SK-N-MC (cell line): ENCODE measurements at regions not wholly inside any gene's neighbourhood (a gene's known extent, or its start where the extent isn't known, plus 50 kb on each side); places are given as distances from the start of the nearest gene placed in this dataset.

Source experiments
- DNase-seq: peaks from one replicate; pipeline ENCODE4 v3.0.0-alpha.2; 2011; ENCODE audit warnings: low read depth, low spot score
- H3K27ac ChIP-seq: fragments of 200-600 bp; sonication (generic); 2 replicates; pipeline ENCODE4 v1.5.1; 2016; ENCODE audit warnings: mixed run types
- H3K36me3 ChIP-seq: fragments of 200-600 bp; sonication (generic); 2 replicates; pipeline ENCODE4 v1.6.1; 2017; ENCODE audit warnings: antibody characterized with exemption, low read length, mixed read lengths; ENCODE audit not compliant: insufficient read depth
- H3K4me3 ChIP-seq: fragments of 200-600 bp; sonication (generic); 2 replicates; pipeline ENCODE4 v1.5.1; 2016
- H3K9ac ChIP-seq: fragments of 200-600 bp; sonication (generic); 2 replicates; pipeline ENCODE4 v1.8.0; 2017; ENCODE audit warnings: mixed run types, mixed read lengths; ENCODE audit not compliant: insufficient read length
- H3K9me3 ChIP-seq: fragments of 200-600 bp; sonication (generic); 2 replicates; pipeline ENCODE4 v1.6.1; 2017; ENCODE audit warnings: low read depth, mild to moderate bottlenecking, antibody characterized with exemption, low read length, moderate library complexity, mixed read lengths
- EZH2 ChIP-seq: fragments of 200-600 bp; sonication (generic); IDR thresholded peaks from one replicate; pipeline ENCODE4 v1.6.1; 2017; ENCODE audit warnings: antibody characterized with exemption
- FOXP2 ChIP-seq: optimal IDR thresholded peaks from 2 replicates; pipeline ENCODE3; 2011; ENCODE audit warnings: mild to moderate bottlenecking, moderate library complexity; ENCODE audit not compliant: insufficient read depth; ENCODE audit errors: extremely low read length, control extremely low read depth
- POLR2AphosphoS5 ChIP-seq: IDR thresholded peaks from 2 replicates; pipeline ENCODE4 v1.6.1; 2012; ENCODE audit warnings: mild to moderate bottlenecking, low read depth, low read length, borderline replicate concordance

- no peak overlapping the region for H3K9ac ChIP-seq
- no peaks in the 10 kb centered on the region for H3K9me3 ChIP-seq
- no peak for TF ChIP-seq POLR2AphosphoS5
- no peak for TF ChIP-seq FOXP2
- no peak for TF ChIP-seq EZH2
- DNase-seq = no peak
- H3K36me3 ChIP-seq = no peaks in the 10 kb centered on the region
- no peak overlapping the region for H3K4me3 ChIP-seq
- no peak overlapping the region for H3K27ac ChIP-seq
Observed at GRCh38 chr3:73950865-73951558, 326.3 kb upstream of the PDZRN3 start.

GRCh38 chr3:73945541-73945940, 320.8 kb upstream of the PDZRN3 start:
- TF ChIP-seq POLR2AphosphoS5 (no peak), EZH2 (no peak), FOXP2 (no peak)
- Histone ChIP-seq H3K4me3 (no peak overlapping the region), H3K9ac (no peak overlapping the region), H3K36me3 (no peaks in the 10 kb centered on the region), H3K9me3 (no peaks in the 10 kb centered on the region), H3K27ac (no peak overlapping the region)
- DNase-seq = no peak

- no peak overlapping the region for H3K27ac ChIP-seq
- no peaks in the 10 kb centered on the region for H3K9me3 ChIP-seq
- no peak overlapping the region for H3K9ac ChIP-seq
- TF ChIP-seq FOXP2 (no peak), POLR2AphosphoS5 (no peak), EZH2 (no peak)
- H3K36me3 ChIP-seq = no peaks in the 10 kb centered on the region
- H3K4me3 ChIP-seq = no peak overlapping the region
- no peak for DNase-seq
Observed at GRCh38 chr3:73939985-73940384, 315.2 kb upstream of the PDZRN3 start.

GRCh38 chr3:73933585-73933984, 308.8 kb upstream of the PDZRN3 start:
- H3K9me3 ChIP-seq = no peaks in the 10 kb centered on the region
- H3K4me3 ChIP-seq = no peak overlapping the region
- H3K27ac ChIP-seq = no peak overlapping the region
- DNase-seq = no peak
- no peaks in the 10 kb centered on the region for H3K36me3 ChIP-seq
- TF ChIP-seq EZH2 (no peak), POLR2AphosphoS5 (no peak), FOXP2 (no peak)
- H3K9ac ChIP-seq = no peak overlapping the region

- Histone ChIP-seq H3K36me3 (no peaks in the 10 kb centered on the region), H3K27ac (no peak overlapping the region), H3K9me3 (no peaks in the 10 kb centered on the region), H3K4me3 (no peak overlapping the region), H3K9ac (no peak overlapping the region)
- no peak for DNase-seq
- TF ChIP-seq EZH2 (no peak), POLR2AphosphoS5 (no peak), FOXP2 (no peak)
Observed at GRCh38 chr3:73927203-73927570, 302.4 kb upstream of the PDZRN3 start.

- TF ChIP-seq EZH2 (no peak), POLR2AphosphoS5 (no peak), FOXP2 (no peak)
- H3K4me3 ChIP-seq = no peak overlapping the region
- no peak for DNase-seq
- no peak overlapping the region for H3K9ac ChIP-seq
- H3K36me3 ChIP-seq = no peaks in the 10 kb centered on the region
- no peaks in the 10 kb centered on the region for H3K9me3 ChIP-seq
- H3K27ac ChIP-seq = no peak overlapping the region
Observed at GRCh38 chr3:73926360-73927202, 301.8 kb upstream of the PDZRN3 start.

GRCh38 chr3:73925011-73925410, 300.3 kb upstream of the PDZRN3 start:
- Histone ChIP-seq H3K4me3 (no peak overlapping the region), H3K36me3 (no peaks in the 10 kb centered on the region), H3K9ac (no peak overlapping the region), H3K9me3 (no peaks in the 10 kb centered on the region), H3K27ac (no peak overlapping the region)
- no peak for TF ChIP-seq EZH2
- TF ChIP-seq FOXP2 = no peak
- TF ChIP-seq POLR2AphosphoS5 = no peak
- no peak for DNase-seq

- no peak overlapping the region for H3K4me3 ChIP-seq
- no peak overlapping the region for H3K27ac ChIP-seq
- no peak overlapping the region for H3K9ac ChIP-seq
- no peak for DNase-seq
- no peaks in the 10 kb centered on the region for H3K36me3 ChIP-seq
- TF ChIP-seq EZH2 (no peak), FOXP2 (no peak), POLR2AphosphoS5 (no peak)
- H3K9me3 ChIP-seq = no peaks in the 10 kb centered on the region
Observed at GRCh38 chr3:73924048-73924447, 299.3 kb upstream of the PDZRN3 start.

- TF ChIP-seq POLR2AphosphoS5 (no peak), EZH2 (no peak), FOXP2 (no peak)
- H3K4me3 ChIP-seq = no peak overlapping the region
- H3K9ac ChIP-seq = no peak overlapping the region
- DNase-seq = no peak
- H3K9me3 ChIP-seq = no peaks in the 10 kb centered on the region
- no peak overlapping the region for H3K27ac ChIP-seq
- no peaks in the 10 kb centered on the region for H3K36me3 ChIP-seq
Observed at GRCh38 chr3:73917643-73918042, 292.9 kb upstream of the PDZRN3 start.
